ENCODE measurements at regions not wholly inside any gene's neighbourhood (a gene's known extent, or its start where the extent isn't known, plus 50 kb on each side); places are given as distances from the start of the nearest gene placed in this dataset.
"Not testable (repeated sequence)": the region's sequence is repeated elsewhere in the genome, so short reads cannot be mapped to it uniquely, and the experiment has no call there.

DNA sequence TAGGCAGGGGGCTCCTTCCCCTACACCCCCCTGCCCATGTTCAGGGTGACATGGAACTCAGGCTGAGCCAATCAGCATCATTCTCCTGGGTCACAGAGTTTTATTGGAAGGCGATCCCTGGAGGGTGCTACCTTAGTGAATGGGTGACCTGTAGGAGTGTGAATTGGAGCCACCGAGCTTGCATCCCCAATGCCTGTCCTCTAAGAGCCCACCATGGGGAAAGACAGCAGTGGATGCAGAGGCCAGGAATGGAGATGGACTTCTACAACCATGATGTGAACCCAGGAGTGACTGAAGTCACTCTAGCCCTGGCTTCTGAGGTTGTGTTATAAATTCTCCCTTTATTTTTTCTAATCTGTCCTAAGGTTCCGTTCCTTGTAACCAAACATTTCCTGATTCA lies 89.4 kb downstream of the CCDC71L start:
- Mint-ChIP-seq H3K9me3 (no peaks in the 10 kb centered on the region), H3K4me1 (ENCODE audit: low read depth) (peaks cover 9% of the 10 kb centered on the region), H3K4me3 (no peak overlapping the region), H3K27me3 (ENCODE audit: low read depth) (peaks cover 9% of the 10 kb centered on the region), H3K36me3 (ENCODE audit: insufficient read depth) (no peaks in the 10 kb centered on the region)
- ATAC-seq (no peak), DNase-seq (no peak)

DNA sequence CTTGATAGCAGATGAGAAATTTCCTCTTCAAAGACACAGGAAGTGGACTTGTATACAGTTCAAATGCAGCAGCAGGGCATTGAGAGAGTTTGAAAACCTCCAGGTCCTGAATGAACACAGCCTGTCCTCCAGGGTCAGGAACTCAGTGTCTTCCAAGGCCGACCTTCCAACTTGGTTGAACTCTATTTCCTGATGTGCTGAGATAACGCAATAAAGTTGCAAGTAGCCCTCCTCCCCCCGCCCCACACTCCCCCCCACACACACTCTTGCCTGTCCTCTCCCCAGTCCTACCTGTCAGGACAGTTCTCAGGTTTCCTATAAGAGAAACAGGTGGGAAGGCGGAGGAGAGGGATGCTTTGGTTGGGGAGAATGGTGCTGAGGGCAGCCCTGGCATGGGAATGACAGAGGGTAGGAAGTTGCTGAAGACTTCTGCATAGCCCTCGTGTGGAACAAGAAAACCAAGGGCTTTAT lies 90.0 kb downstream of the CCDC71L start:
- no peaks in the 10 kb centered on the region for H3K9me3 Mint-ChIP-seq
- no peaks in the 10 kb centered on the region for H3K36me3 Mint-ChIP-seq (ENCODE audit: insufficient read depth)
- no peak for ATAC-seq
- peaks cover 9% of the 10 kb centered on the region for H3K4me1 Mint-ChIP-seq (ENCODE audit: low read depth)
- DNase-seq: no peak
- H3K4me3 Mint-ChIP-seq: no peak overlapping the region
- peaks cover 9% of the 10 kb centered on the region for H3K27me3 Mint-ChIP-seq (ENCODE audit: low read depth)

DNA sequence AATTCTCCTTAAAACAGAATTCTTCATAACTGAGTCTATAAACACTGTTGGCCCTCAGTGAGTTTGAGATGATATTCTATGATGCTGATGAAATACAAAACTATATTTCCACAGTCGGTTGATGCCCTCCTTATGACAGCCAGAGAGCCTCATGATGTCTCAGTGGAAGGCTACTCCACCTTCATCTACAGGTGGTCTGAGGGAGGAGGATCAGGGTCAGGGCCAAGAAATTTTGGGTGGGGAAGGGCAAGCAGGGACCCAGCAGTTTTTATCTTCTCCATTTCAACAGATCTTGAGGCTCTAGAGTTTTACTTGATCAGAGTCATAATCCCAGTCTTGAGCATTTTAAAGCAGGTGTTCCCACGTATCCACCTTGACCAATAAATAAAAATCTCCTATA lies 90.8 kb downstream of the CCDC71L start:
- Mint-ChIP-seq H3K36me3 (ENCODE audit: insufficient read depth) (no peaks in the 10 kb centered on the region), H3K9me3 (no peaks in the 10 kb centered on the region), H3K4me3 (no peak overlapping the region), H3K4me1 (ENCODE audit: low read depth) (peaks cover 9% of the 10 kb centered on the region), H3K27me3 (ENCODE audit: low read depth) (peaks cover 9% of the 10 kb centered on the region)
- ATAC-seq: no peak
- no peak for DNase-seq

DNA sequence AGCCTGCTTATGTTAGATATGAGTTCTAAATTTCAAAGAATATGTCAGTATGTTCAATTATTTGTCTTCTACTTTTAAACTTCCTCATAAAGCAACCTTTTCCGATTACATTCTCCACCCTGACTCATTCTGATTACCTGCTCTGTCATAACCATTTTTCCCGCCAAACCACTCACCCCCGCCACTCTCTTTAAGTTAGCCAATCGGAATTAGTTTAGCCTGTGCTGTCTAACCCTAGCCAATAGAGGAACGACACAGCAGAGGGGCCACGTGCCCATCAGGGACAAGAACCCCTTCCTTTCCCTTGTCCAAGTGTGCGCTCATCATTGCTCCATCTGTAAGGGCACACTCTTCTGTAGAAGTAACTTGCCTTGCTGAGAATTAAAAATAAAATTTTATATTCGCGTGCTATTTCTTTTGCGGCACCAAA lies 91.4 kb downstream of the CCDC71L start:
- ATAC-seq: no peak
- Mint-ChIP-seq H3K36me3 (ENCODE audit: insufficient read depth) (no peaks in the 10 kb centered on the region), H3K4me1 (ENCODE audit: low read depth) (peaks cover 9% of the 10 kb centered on the region), H3K9me3 (no peaks in the 10 kb centered on the region), H3K27me3 (ENCODE audit: low read depth) (peaks cover 9% of the 10 kb centered on the region), H3K4me3 (no peak overlapping the region)
- DNase-seq: no peak

DNA sequence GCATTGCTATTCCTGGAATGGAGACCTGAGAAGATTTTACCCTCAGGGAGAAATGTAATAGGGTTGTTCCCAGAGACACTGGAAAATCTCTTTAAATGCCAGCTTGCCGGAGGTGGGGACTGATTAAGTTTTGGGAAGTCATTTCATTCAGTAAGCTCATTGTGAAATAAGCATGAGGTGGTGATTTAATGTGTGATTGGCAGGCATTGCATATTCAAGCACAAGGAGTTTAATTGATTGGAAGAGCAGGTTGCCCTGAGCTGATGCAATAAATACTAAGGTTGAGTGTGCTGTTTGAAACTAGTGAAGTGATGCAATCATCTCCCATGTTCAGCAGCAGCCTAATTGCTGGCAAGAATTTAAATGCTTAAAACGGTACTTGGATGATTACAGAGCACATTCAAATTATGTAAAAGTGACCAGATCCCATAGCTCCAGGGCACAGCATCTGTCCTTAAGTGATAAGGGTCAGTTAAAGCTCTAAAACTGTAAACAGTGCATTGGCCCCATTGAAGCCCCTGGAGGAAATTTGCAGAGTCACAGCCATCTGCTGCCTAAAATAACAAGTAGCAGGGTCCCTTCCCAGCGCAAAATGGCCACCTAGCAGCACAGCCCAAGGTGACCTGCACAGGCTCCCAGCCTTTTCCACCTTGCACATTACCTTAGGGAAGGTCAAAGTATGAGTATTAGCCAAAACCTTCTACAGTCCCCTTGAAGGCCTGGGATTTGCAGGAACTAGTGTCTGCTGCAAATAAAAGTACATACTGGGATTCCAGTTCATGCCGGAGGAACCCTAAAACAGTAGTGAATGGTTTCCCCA lies 92.1 kb downstream of the CCDC71L start:
- Mint-ChIP-seq H3K27me3 (ENCODE audit: low read depth) (peaks cover 9% of the 10 kb centered on the region), H3K9me3 (no peaks in the 10 kb centered on the region), H3K36me3 (ENCODE audit: insufficient read depth) (no peaks in the 10 kb centered on the region), H3K4me1 (ENCODE audit: low read depth) (peaks cover 9% of the 10 kb centered on the region), H3K4me3 (no peak overlapping the region)
- DNase-seq: no peak
- ATAC-seq: peak in 1 of 2 donors; percentile 80

DNA sequence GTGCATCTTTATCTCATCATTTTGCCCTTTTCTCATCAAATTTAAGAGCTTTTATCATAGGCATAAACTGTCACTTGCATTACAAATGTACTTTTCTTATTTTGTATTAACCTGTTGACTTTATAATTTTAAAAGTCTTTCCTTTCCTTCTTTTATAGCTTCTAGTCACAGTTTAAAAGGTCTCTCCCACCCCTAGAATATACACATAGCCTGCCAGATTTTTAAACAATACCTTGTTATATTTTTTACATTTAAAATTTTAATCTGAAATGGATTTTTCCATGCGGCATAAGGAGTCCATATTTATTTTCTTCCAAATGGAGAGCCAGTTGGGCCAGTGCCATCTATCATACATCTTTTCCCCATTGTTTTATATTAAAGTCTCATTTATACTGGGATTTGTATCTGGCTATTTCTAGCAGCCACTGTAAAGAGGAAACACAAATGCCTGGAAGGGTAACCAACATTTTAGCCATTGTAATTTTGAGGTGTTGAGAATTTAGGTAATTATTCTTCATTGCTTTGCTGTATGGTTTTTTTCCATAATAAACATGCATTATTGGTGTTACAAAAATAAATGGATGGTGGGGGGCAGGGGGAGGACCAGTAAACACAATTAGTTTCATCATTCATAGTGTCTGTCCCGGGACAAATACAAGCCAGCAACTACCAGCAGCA lies 92.8 kb downstream of the CCDC71L start:
- Mint-ChIP-seq H3K4me1 (ENCODE audit: low read depth) (peaks cover 9% of the 10 kb centered on the region), H3K4me3 (no peak overlapping the region), H3K9me3 (no peaks in the 10 kb centered on the region), H3K27me3 (ENCODE audit: low read depth) (peaks cover 9% of the 10 kb centered on the region), H3K36me3 (ENCODE audit: insufficient read depth) (no peaks in the 10 kb centered on the region)
- DNase-seq (no peak), ATAC-seq (no peak)

DNA sequence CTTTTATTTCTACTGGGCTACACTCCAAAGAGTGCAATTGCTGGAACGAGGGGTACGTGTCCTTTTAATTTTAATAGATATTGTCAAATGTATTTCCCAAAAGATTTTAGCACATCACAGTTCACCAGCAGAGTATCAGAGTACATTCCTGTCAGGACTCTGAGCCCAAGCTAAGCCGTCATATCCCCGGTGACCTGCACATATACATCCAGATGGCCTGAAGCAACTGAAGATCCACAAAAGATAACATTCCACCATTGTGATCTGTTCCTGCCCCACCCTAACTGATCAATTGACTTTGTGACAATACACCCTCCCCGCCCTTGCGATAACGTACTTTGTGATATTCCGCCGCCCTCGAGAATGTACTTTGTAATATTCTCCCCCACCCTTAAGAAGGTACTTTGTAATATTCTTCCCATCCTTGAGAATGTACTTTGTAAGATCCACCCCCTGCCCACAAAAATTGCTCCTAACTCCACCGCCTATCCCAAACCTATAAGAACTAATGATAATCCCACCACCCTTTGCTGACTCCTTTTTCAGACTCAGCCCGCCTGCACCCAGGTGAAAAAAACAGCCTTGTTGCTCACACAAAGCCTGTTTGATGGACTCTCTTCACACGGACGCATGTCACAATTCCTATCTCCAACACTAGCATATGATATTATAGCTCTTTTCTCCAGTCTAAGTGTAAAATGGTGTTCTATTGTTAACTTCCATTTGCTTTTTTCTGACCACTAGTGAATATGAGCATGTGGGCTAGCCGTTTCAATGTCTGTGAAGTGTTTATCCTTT lies 93.6 kb downstream of the CCDC71L start:
- not testable (repeated sequence) for H3K36me3 Mint-ChIP-seq (ENCODE audit: insufficient read depth); H3K9me3 Mint-ChIP-seq; H3K4me1 Mint-ChIP-seq (ENCODE audit: low read depth); ATAC-seq; H3K4me3 Mint-ChIP-seq; H3K27me3 Mint-ChIP-seq (ENCODE audit: low read depth); DNase-seq

DNA sequence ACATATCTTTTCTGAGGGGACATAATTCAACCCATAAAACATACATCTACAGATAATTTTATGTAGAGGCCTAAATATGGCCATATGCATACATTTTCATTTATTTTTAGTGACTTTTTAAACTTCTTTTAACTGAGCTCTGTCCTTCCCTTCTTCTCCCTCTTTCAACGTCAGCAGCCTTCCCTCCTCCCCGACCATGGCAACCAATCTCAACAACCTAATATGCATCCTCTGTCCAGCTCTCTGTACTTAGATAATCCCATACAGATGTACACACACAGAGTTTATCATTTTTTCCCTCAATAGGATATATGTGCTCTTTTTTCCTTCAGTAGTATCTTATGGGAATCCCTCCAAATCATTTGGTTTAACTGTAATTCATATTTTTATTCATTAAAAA lies 94.3 kb downstream of the CCDC71L start:
- H3K36me3 Mint-ChIP-seq (ENCODE audit: insufficient read depth): no peaks in the 10 kb centered on the region
- peaks cover 4% of the 10 kb centered on the region for H3K27me3 Mint-ChIP-seq (ENCODE audit: low read depth)
- peaks cover 9% of the 10 kb centered on the region for H3K4me1 Mint-ChIP-seq (ENCODE audit: low read depth)
- H3K9me3 Mint-ChIP-seq: no peaks in the 10 kb centered on the region
- no peak for DNase-seq
- H3K4me3 Mint-ChIP-seq: no peak overlapping the region
- ATAC-seq: no peak

DNA sequence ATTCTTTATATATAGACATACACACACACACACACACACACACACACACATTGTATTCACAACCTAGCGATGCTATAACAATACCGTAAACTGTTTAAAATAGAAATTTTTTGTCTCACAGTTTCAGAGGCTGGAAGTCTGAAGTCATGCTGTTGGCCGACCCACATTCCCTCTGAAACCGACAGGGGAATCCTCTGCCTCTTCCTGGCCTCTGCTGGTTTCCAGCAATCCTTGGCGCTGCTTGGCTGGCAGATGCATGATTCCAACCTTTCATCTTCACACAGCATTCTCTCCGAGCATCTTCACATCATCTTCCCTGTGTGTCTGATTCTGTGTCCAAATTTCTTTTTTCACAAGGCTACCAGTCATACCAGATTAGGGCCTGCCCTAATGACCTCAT lies 94.8 kb downstream of the CCDC71L start:
- Mint-ChIP-seq H3K4me3 (no peak overlapping the region), H3K36me3 (ENCODE audit: insufficient read depth) (no peaks in the 10 kb centered on the region), H3K27me3 (ENCODE audit: low read depth) (peaks cover 4% of the 10 kb centered on the region), H3K4me1 (ENCODE audit: low read depth) (peaks cover 12% of the 10 kb centered on the region), H3K9me3 (no peaks in the 10 kb centered on the region)
- DNase-seq: no peak
- ATAC-seq: no peak

DNA sequence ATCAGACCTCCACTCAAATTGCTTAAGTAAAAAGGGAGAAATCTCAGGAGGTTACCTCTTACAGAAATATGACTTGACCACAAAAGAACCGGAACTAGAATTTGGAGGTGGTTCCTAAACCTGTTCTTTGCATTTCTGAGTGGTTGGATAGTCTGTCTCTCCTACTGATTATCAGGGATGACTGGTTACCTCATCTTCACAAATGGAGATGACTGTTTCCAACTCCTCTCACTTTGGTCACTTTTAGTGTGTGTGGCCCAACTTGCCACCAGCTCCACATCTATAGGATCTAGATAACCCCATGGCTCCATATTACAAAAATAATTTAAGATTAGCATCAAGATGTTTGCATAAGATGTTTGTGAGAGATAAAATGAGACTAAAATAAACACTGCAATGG lies 95.5 kb downstream of the CCDC71L start:
- Mint-ChIP-seq H3K27me3 (ENCODE audit: low read depth) (peaks cover 4% of the 10 kb centered on the region), H3K4me3 (no peak overlapping the region)
- ATAC-seq: no peak

DNA sequence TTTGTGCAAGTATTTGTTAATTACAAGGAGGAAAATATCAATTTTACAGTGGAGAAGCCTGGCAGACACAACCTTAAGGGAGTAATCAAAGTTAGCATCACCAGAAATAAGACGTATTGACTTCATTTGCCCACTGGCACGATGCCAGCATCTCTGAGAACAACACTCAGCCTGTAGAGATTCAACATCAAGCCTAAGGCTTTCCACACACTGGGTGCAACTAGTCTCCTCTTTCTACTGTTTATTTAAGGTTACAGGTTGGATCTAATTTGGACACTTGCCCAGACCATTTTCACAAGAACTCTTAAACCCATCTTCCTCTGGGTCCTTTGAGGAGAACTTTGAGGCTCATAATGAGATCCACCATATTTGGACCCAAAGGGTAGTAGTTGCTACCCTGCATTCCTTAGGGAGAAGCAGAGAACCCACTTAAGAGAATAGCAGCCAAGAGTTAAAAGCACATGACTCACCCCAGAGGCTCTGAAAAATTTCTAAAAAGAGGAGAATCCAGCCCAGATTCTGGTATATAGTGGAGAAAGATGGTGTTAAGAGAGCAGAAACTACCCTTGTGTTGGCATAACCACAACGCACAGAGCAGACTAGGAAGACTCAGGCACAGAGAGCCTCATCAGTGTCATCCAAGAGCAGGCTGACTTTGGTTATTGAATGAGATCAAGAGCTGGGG lies 97.3 kb downstream of the CCDC71L start:
- no peak overlapping the region for H3K4me3 Mint-ChIP-seq
- ATAC-seq (no peak), DNase-seq (no peak)
- peaks cover 8% of the 10 kb centered on the region for H3K4me1 Mint-ChIP-seq (ENCODE audit: low read depth)
- H3K27me3 Mint-ChIP-seq (ENCODE audit: low read depth): peaks cover 4% of the 10 kb centered on the region
- peaks cover 2% of the 10 kb centered on the region for H3K36me3 Mint-ChIP-seq (ENCODE audit: insufficient read depth)
- no peaks in the 10 kb centered on the region for H3K9me3 Mint-ChIP-seq

More for the DNA sequence above, 95.5 kb downstream of the CCDC71L start:
- no peaks in the 10 kb centered on the region for H3K9me3 Mint-ChIP-seq
- DNase-seq: no peak
- peaks cover 14% of the 10 kb centered on the region for H3K4me1 Mint-ChIP-seq (ENCODE audit: low read depth)
- H3K36me3 Mint-ChIP-seq (ENCODE audit: insufficient read depth): no peaks in the 10 kb centered on the region

DNA sequence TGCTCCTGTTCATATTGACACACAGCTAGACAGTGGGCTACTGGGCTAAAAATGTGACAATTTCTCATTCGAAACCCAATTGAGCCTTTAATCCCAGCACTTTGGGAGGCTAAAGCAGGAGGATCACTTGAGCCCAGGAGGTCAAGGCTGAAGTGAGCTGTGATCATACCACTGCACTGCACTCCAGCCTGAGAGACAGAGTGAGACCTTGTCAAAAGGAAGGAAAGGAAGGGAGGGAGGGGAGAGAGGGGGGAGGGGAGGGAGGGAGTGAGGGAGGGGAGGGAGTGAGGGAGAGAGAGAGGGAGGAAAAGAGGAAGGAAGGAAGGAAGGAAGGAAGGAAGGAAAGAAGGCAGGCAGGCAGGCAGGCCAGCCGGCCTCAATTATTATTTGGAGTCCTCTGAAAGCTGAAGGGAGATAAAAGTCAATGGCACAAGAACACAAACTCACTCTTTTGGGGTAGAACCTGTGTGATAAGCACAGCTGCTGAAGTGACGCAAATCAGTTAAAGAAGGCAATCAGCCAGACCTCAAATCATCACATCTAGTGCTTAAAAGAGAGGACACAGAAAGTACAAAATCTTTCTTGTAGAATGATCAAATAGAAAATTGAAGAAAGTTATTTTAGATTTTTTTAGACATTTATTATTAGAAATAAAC lies 98.1 kb downstream of the CCDC71L start:
- Mint-ChIP-seq H3K4me1 (ENCODE audit: low read depth) (peaks cover 5% of the 10 kb centered on the region), H3K27me3 (ENCODE audit: low read depth) (peaks cover 6% of the 10 kb centered on the region), H3K9me3 (no peaks in the 10 kb centered on the region), H3K4me3 (no peak overlapping the region), H3K36me3 (ENCODE audit: insufficient read depth) (peaks cover 2% of the 10 kb centered on the region)
- ATAC-seq: no peak
- DNase-seq: no peak

DNA sequence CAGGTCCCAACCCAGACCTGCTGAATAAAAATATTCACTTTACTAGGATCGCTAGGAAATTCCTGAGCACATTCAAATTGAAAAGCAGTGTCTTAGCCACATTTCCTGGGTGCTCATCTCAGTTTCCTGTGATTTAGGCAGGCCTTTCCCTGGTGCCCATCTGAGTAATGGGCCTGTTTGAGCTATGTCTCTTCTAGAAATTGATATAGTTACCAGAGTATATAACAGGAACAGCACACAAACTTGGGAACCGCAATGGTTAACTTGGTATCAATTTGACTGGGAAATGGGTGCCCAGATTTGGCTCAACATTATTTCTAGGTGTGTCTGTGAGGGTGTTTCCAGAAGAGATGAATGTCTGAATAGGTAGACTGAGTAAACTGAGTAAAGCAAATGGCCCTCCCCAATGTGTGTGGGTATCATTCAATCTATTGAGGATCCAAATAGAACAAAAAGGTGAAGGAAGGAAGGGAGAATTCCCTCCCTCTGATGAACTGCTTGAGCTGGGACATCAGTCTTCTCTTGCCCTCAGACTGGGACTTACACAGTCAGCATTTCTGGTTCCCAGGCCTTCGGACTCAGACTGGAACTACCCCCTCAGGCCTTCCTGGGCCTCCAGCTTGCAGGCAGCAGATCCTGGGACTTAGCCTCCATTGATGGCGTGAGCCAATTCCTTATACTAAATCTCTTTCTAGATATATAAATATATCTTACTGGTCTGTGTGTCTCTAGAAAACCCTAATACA lies 99.1 kb downstream of the CCDC71L start:
- ATAC-seq: peak in 1 of 2 donors; percentile 27
- H3K9me3 Mint-ChIP-seq: no peaks in the 10 kb centered on the region
- no peak for DNase-seq
- no peak overlapping the region for H3K4me3 Mint-ChIP-seq
- H3K27me3 Mint-ChIP-seq (ENCODE audit: low read depth): peaks cover 2% of the 10 kb centered on the region
- peaks cover 2% of the 10 kb centered on the region for H3K36me3 Mint-ChIP-seq (ENCODE audit: insufficient read depth)
- H3K4me1 Mint-ChIP-seq (ENCODE audit: low read depth): peaks cover 5% of the 10 kb centered on the region
